HG03378 (cell line): ENCODE measurements at regions not wholly inside any gene's neighbourhood (a gene's known extent, or its start where the extent isn't known, plus 50 kb on each side); places are given as distances from the start of the nearest gene placed in this dataset.

Experiments
- ATAC-seq: cut with Tn5 transposase; IDR thresholded peaks from one replicate; pipeline ENCODE4 v1.9.1; 2021; ENCODE audit warnings: mild to moderate bottlenecking, moderate library complexity; ENCODE audit not compliant: unreplicated experiment

DNA sequence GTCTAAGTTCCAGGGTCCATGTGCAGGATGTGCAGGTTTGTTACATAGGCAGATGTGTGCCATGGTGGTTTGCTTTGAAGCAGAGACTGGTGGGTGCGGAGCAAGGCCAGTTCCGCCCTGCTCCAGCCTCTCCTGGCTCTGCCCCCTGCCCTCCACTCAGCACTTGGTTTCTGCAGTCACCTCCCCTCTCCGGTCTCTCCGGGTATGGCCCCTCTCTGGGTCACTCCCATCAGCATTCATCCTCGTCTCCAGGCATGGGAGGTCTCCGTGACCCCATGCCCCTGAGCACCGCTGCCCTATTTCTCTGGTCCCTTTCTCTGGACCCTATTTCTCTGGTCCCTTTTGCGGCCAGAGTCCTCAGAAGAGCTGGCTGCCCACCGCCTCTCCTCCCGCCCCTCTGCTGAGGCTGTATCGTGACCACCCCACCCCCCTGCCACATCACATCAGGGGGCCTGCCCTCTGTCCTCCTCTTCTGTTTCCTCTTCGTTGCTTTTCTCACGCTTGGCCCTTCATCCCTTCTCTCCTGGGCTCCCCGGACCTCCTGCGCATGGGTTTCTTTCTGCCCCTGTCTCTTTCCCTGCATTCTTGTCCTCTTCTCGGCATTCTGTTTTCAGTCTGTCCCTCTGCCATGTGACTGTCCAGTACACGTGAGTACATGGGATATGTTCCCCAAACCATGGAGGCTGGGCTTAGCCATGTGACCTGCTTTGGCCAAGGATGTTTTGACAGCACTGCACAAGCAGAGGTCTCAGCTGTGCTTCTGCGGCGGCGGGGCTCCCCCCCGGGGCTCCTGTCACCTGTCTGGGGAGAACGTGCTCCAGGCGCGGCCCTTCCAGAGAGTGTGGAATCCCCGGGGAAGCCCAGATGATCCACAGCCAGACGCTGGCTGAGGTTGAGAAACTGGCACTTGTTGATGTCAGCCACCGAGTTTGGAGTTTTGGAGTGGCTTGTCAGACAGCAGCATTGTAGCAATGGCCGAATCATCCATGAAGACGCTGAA lies 54.4 kb upstream of the C1orf174 start:
- ATAC-seq = no peak

DNA sequence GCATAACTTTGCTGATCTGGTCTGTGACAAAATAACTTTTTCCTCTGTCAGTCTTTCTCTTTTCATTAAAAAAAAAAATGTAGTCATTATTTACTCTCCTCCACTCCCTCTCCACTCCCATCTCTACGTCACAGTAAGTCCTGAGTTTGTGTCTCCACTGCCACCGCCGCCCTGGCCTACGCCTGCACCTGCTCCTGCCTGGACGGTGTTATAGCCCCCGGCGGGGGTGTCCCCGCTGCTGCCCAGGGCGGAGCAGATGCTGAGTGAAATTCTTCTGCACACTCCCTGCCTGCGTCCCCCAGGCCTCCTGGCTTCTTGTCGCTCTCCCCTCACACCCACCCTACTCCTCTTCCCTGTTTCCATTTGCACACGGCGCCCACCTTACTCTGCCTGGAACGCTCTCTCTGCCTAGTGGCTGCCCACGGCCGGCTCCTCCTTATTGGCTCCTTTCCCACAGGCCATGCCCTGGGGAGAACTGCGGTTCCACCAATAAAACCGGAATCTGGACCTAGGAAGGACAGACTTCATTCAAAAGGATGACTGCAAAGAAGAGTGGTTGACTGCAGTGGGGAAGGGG lies 55.2 kb upstream of the C1orf174 start:
- ATAC-seq = no peak

DNA sequence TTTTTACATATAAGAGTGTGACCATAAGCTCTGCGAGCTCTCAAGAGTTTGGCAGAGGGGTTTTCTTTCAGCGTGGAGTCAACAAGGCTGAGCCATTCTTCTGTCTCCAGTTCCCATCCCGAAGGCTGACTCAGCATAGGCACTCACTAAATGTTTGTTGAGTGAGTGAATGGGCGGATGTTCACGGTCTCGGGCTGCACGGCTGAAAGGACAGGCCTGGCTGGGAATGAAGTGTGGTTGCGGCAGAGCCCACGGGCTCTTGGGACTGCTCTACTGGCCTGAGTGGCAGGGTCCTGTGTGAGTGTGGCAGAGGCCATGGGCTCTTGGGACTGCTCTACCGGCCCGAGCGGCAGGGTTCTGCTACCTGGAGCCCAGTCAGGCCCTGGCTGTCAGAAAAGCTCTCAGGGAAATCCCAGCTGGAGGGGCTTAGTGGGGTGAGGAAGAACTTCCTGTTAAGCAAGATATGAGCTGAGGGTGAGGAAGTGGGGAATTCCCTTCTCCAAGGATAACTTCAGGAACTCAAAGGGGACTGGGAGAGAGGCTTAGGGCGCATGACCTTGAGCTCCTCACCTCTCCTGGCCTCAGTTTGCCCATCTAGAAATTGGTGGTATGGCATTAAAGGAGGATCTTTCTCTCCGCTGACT lies 56.6 kb upstream of the C1orf174 start:
- ATAC-seq = no peak

DNA sequence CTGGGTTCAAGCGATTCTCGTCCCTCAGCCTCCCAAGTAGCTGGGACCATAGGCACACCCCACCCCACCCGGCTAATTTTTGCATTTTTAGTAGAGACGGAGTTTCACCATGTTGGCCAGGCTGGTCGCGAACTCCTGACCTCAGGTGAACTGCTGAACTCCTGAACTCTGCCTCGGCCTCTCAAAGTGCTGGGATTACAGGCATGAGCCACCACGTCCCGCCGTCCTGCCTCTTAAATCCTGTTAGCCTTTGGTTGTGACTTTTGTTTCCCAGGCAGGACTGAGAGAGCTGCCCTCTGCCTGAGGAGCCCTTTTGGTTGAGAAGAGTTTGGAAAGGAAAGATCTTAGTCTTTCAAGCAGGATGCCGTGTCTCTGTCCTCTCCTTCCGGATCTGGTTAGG lies 59.3 kb upstream of the C1orf174 start:
- ATAC-seq = no peak

DNA sequence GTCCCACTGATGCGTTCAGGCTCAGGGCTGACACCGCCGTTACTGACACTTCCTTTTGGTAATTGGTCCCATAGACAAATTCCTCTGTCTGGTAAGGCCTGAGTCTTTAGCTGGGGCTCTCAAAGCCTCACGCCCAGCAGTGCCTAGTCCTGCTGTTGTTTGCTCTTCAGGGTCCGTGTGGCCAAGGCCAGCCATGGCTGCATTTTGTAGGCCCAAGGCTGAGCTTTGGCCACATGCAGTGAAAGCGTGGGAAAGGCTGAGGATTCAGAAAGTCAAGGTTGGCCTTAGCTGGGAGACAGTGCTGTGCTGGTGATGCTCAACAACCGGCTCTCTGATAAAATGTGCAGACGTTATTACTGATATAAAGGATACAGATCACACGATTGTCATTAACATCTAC lies 63.5 kb upstream of the C1orf174 start:
- ATAC-seq = no peak

DNA sequence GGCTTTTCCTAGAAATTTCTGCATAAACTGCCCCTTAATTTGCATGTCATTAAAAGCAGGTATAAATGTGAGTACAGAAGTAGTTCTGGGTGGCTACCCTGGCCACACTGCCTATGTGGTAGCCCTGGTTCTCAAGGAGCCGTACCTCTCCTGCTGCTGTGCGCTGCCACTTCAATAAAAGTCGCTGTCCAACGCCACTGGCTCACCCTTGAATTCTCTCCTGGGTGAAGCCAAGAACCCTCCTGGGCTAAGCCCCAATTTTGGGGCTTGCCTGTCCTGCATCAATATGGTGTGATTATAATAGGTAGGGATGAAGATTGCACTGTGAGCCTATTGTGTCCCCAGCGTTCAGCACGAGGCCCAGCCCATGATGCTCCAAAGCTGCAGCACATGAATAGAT lies 65.6 kb upstream of the C1orf174 start:
- no peak for ATAC-seq

DNA sequence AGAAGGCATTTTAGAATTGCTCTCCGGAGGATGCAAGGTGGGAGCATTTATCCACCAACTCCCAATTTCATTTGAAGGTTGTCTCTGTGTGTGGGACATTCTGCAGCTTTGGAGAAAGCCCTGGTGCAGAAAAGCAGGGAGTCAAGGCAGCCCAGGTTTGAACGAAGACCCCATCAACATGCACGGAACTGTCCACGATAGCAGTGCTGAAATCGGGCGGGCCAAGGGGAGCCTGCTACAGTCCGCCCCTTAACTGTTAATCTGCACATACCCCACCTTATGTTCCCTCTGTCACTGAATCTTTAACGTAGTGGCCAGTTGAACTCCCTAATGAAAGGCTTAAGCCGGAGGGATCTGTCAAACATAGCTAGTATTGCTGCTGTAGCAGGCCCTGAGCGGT lies 68.8 kb upstream of the C1orf174 start:
- no peak for ATAC-seq

DNA sequence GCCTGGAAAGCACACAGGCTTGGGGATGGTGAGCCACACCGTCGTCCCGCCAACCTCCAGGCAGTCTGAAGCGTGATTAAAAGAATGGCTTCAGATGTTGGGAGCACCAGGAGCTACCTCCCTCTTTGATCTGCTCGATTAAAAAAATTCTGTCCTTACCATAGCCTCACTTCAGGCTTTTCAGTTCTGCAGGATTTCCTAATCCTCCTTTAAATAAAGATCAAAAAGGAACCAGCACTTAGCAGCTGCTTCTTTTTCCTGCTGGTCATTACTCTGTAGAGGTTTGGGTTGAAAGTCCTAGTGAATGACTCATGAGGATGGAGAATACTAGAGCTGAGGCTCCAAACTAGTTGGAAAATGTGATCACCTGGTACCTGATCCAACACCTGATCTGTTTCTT lies 71.9 kb upstream of the C1orf174 start:
- ATAC-seq = no peak

DNA sequence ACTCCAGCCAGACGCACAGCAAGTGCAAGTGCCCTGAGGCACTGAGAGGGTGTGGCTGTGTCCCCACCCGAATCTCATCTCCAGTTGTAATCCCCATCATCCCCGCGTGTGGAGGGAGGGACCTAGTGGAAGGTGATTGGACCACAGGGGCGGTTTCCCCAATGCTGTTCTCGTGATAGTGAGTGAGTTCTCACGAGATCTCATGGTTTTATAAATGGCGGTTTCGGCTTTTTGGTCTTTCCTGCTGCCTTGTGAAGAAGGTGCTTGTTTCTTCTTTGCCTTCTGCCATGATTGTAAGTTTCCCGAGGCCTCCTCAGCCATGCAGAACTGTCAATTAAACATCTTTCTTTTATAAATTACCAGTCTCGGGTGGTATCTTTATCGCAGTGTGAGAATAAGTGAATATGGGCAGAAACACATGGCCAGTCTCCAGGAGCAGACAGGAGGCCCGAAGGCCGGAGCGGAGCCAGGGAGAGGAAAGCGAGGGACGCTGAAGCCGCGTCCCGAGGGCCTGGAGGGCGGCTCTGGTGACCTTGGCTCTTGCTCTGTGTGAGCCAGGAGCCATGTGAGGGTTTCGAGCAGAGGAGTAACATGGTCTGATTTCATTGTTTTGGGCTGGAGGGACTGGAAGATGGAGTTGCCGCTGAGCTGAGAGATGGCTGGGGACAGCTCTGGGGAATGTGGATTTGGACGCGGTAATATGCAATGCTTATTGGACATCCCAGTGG lies 76.0 kb upstream of the C1orf174 start:
- ATAC-seq = no peak

DNA sequence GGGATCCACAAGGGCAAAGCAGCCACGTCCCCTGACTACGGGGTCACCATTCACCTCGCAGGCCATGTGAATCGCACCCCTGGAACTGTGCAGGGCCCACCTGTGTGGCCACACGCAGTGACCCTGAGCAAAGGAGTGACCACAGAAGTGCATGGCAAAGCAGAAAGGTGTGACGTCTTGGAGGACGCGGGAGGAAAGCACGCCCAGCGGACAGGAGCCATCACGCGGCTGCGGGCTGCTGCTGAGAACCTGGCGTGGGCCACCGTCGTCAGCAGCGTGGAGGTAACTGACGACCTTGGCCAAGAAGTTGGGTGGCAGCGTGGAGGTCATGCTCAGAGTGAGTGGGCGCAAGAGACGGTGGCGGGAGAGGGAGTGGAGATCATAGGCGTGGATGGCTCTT lies 76.7 kb upstream of the C1orf174 start:
- no peak for ATAC-seq

DNA sequence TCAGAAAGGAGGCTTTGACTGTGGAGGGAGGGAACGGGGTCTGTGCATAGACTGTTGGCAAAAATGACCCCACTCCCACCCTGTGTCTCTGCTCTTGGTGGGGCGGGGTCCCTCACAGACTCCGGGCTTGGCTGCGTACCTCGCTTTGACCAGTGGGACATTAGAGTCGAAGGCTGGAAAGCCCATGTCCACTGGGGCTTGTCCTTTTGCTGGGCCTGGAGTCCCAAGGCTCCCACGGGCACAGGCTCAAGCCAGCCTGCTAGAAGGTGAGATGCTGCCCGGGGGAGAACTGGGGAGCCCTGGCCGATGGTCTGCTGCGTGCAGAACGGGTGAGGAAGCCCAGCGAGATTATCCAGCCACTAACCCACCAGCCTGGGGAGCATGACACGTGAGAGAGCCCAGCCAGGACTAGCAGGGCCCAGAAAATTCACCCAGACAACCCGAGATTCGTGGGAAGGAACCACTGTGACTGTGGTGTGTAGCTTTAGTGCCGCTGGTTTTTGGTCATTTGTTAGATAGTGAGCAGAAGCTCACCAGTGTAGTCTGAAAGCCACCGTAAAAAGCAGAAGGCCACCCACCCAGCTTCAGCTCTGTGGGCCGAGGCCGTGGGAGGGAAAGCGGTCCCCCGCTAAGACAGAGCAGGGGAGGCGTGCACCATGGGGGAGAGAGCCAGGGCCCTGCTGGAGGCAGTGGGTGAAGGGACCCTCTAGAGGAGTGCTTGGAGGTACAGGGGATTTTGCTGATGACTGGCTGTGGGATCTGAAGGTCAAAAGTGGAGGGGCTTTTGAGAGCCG lies 78.3 kb upstream of the C1orf174 start:
- ATAC-seq = no peak

DNA sequence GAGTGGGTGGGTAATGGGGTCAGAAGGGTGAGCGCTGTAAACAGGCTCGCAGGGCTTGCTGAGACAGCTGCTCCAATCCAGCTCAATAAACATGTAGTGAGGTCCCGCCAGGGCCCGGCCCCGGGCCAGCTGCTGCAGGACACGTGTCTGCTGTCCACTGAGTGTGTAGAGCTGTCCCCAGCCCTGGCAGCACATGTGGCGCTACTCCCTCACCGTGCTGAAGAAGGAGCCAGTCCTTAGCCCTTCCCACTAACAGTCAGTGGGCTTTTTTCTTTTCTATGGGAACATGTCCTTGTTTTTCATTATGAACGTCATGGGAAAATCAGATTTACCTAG lies 78.9 kb upstream of the C1orf174 start:
- no peak for ATAC-seq

DNA sequence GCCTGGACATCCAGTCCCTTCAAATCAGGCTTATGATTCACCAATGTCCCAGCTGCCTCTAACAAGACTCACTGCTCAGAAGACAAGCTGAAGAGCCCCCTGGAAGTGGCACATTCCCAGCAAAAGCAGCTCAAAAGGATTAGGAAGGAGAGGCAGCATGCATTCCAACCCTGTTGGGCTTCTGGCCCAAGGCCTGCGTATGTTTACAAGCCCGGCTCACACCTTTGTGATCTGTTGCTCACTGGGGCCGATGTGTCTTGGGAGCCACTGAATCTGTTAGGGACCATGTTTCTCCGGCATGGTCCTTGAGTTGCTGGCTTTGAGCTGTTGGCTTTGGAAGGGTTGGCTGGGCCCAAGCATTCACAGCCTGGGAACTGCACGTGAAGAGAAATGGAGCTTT lies 81.2 kb upstream of the C1orf174 start:
- no peak for ATAC-seq

DNA sequence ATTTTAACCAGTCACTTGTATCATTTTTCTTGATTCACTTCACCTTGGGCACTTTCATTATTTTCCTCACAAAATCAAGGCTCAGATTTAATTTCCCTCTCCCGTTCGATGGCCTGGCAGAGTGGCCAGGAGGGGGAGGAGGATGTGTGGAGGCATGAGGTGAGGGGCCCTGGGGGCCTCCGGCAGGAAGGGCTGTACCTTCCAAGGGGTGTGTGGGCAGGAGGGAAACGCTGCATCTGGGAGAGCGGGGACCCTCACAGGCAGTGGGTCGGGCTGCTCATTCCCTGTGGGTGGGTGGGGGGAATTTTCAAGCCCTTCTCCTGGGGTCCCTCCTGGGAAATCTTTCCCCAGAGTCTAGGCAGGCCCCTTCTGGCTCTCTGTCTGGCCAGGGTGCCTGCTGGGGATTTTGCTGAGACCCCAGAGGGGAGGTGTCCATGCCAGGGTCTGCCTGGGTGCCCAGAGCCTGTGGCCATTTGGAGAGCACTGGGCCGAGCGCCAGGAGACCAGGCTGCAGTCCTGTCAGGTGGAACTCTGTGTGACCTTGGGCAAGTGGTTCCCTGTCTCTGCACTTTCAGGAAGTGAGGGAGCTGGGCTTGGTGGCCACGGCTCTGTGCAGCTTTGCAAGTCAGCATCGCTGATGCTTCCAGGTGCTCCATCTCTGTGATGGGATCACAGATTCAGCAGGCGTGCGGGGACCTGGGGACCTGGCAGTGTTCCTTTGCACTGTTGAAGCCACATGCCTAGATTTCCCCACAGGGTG lies 81.9 kb upstream of the C1orf174 start:
- no peak for ATAC-seq

DNA sequence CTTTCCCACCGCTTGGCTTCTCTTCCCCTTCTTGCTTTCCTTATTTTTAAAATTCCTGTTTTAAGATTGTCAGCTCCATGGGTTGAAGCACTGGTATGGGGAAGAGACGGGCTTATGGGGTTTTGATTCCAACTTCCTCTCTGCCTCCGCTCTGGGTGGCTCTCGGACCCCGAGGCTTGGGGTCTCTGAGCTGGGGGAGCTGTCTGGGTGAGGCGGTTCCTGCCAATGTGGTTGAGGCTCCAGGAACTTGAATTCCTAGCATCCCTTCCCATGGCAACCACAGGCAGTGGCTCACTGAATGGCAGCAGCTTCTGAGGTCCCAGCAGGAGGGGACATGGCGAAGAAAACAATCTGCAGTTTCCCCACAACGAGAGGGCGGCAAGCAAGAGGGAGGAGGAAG lies 83.1 kb upstream of the C1orf174 start:
- no peak for ATAC-seq

DNA sequence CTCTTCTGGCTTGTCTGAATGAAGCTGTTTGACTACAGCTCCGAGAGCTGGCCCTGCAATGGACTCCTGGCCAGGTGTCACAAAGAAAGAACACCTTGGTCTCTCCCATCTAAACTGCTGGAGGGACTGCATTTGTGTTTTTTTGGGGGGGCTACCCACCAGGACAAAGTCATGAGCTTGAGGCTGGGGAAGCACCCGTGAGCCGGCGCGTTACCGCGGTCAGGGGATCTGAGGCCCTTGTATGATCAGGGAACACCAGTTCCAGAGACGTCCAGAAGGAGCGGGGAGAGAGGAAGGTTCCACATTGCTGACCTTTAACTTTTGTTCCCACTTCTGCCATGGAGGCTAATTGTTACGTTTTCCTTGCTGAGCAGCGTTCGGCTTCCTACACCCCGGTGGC lies 84.5 kb upstream of the C1orf174 start:
- no peak for ATAC-seq

DNA sequence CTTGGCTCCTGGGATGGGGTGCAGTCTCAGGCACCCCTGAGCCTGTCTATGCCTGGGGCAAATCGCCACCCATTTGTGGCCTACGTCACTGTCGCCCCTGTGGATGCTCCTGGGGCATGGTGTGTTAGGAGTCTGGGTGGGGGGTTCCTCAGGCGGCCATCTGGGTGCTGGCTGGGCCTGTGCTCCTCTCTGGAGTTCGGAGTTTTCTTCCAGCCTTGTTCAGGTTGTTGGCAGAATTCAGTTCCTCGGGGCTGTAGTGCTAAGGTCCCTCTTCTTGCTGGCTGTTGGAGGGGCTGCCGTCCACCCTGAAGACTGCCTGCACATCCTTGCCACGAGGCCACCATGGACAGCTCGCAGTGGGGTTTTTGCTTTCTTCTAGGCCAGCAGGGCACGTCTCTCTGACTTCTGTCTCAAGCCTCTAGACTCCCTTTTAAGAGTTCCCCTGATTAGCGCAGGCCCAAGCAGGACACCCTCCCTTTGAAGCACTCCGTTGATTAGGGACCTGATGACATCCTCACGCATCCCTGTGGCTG lies 86.7 kb upstream of the C1orf174 start:
- no peak for ATAC-seq

DNA sequence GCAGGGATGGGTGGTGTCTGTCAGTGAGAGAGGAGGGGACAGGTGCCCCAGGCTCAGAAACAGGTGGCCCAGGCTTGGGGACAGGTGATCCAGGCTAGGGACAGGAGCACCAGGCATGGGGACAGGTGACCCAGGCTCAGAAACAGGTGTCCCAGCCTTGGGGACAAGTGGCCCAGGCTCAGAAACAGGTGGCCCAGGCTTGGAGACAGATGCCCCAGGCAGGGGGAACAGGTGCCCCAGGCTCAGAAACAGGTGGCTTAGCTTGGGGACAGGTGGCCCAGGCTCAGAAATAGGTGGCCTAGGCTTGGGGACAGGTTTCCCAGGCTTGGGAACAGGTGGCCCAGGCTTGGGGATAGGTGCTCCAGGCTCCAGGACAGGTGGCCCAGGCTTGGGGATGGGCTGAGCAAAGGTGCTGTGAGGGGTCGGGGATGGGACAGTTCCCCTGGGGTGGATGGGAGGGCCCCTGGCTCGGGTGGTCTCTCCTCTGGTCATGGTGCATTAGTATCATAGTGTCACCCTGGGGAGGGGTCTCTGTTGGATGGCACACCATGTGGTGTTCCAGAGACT lies 87.7 kb upstream of the C1orf174 start:
- ATAC-seq = no peak

DNA sequence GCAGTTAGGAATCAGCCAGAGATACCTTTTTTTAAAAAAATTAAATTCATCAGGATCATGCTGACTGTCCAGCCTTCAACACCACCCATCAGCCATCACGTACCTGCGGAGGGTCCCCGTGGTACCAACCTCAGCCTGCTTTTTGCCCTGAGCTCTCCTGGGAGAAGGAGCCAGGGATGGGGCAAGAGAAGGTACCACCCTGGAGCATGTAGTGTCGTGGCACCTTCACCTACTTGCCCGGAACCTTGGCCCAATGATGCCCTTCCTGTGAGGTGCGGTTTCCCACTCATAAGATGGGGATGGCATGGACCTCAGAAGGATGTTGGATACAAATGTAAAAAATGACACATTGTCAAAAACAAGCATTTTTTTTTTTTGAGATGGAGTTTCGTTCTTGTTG lies 88.4 kb upstream of the C1orf174 start:
- ATAC-seq = no peak
